ENCODE measurements at regions not wholly inside any gene's neighbourhood (a gene's known extent, or its start where the extent isn't known, plus 50 kb on each side); places are given as distances from the start of the nearest gene placed in this dataset.

DNA sequence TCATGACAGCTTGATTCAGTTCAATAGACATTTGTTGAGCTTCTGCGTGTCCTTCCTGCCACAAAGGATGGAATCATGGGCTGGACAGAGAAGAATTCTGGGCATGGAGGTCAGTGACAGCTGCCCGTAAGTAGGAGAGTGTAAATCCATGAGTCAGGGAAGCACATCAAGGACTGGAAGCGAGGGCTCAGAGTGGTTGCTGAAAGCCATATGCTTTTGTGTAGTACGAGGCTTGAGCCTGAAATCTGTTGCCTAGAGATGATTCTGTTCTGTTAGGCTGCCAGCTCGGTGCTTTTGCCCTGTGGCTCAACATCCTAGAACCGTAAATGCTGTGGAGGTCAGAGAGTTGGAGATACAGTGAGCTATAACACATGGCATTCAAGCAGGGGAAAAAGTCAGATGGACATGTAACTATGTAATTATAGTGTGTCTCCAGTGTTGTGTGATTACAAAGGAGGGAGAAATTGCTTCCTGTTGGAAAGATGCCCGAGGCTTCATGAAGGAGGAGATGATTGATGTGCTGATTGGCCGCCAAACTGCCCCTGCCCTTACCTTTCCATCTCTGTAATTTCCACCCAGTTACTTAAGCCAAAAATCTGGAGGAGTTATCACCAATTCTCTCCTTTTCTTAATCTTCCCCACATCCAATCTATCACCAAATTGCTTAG is 92.8 kb upstream of the CACNA1E start:
- peak; percentile 4 for DNase-seq

DNA sequence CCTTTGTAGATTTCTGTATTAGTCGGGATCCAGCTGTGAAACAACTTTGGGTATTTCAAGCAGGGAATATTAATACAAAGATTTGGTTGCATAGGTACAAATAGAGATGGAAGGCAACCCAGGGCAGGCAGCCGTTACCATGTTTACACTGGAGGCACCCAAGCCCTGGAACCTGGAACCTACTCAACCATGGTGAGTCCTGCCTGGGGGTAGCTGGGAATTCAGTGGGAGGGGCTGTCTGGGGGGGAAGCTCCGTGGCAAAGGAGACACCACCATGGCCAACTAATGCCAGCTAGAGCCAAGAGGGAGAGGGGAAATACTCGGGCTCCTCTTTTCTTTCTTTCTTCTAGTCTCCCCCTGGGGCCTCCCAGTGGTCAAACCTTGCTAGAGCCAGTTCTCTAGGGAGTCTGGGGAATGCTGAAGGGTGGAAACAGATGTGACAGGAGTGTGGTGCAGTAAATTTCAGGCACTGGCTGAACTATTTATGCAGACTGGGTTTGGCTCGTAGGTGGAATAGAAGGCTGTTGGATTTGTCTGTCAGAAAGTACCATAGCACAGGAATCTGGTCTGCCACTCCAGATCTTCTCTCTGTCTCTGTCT is 91.9 kb upstream of the CACNA1E start:
- DNase-seq, result no peak

DNA sequence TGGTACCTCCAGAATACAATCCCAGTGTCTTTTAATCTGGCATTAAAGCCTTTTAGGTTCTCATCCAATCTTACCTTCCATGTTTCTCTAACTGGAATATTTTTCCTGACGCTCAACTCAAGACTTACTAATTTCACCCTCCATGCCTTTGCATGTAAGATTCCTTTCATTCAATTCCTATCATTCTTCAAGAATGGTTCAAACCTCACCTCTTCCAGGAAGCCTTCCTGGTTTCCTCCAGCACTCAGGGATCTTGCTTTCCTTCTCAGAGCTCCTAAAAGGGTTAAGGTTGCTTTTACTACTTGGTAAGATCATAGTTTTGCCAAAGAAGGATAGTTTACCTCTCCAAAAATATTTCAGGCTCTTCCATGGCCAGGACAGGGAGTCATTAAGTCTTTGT is 91.2 kb upstream of the CACNA1E start:
- no peak for DNase-seq

DNA sequence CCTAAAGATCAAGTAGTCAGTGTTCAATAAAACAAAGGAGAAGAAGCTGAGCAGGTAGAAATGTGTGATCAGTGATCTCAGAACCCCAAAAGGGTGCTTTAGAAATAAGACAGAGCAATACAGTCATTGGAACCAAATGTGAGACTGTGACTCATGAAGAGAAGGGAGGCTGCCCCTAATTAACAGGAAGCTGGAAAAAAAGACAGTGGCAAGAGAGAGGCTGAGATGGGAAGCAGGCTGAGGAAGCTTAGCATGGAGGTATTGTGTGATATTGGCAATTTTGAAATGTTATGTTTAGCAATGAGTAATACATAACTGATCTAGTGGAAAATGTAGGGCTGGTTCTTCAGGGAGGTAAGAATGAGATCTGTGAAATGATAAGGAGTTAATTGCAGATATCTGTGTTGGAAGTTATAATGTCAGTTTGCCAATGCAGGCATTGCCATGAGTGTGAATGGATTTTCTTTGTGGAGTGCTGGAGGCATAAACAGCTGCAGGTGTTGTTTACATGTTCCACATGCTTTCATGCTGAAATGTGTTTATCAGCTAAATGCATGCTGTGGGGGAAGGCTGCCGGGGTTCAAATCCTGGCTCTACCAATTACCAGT is 90.6 kb upstream of the CACNA1E start:
- DNase-seq, result no peak

DNA sequence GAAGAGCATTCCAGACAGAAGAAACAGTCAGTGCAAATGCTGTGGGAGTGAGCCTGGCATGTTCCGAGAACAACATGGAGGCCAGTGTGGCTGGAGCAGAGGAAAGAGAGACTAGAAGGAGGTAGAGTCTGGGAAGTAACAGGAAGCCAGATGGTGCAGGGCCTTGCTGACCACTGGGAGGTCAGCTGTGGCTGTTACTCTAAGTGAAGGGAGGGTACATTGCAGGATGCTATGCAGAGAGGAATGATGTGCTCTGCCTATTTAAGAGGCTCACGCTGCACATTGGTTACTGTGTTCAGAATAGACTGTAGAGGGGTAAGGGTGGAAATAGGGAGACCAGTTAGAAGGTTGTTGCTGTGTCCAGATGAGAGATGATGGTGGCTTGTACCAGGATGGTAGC is 88.6 kb upstream of the CACNA1E start:
- no peak for DNase-seq

DNA sequence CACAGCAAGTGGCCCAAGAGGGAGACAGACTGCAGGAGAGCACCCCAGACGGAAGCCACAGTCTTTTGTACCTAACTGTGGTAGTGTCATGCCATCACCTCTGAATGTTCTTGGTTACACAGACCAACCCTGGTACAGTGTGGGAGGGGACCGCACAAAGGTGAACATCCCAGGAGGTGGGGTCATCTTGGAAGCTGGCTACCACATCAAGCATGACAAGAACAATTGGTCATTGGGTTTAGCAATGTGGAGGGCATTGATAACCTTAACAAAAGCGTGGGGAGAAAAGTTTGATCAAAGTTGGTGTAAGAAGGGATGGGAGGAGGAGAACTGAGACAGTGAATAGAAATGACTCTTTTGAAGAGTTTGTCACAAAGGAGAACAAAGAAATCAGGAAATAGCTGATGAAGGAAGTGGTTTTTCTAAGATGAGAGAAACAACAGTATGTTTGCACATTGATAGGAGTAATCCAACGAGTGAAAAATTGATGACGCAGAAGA is 87.1 kb upstream of the CACNA1E start:
- no peak for DNase-seq

DNA sequence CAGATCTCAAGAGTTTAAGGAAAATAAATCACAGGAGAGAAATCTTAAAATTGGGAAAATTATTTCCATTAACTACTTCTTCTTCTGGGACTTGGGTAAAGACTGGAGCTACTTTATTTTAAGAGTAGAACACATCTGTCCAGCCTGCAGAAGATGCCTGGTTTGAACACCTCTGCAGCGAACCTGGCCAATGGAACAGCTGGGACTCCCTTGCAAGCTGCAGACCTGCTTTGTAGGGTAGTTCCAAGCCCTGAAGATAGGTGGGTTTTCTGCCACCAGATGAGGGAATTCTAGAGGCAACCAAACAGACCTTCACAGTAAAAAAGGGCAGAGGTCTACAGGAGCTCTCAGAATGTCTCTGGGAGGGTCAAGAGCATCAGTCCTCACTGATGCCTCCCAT is 86.5 kb upstream of the CACNA1E start:
- no peak for DNase-seq

DNA sequence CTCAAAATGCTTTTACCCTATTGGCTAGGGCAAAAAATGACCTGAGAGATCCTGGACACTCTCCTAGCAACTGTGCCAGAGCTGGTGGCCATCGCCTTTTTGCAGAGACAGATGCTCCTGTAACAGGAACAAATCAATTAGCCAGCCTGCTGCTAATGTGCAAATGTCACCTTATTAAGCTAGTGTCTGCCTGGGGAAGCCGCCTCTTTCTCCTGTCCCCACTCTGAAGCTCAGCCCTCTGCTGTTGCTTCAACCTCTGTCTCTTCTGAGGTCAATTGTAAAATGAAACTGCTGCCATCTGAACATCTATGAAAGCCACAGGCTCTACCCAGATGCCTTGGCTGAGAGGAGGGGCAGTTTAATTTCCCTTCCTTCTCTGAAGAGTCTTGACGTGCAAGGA is 85.5 kb upstream of the CACNA1E start:
- DNase-seq, result no peak

DNA sequence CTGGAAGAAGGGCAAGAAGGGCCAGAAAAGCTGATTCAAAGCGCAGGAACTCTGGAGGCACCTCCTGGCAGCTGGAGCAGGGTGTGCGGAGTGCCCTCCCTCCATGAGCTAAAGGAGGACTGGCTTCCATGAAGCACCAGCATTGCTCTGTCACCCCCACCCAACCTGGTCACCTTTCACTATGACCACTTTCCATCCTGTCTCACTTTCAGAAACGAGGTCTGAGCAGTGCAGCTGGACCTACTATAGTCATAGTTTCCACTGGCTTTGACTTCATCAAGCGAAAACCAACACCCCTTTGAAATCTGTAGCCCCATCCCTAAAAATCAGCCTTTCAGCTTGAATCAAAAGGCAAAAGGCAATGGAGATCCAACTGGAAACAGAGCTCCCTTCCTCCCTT is 84.8 kb upstream of the CACNA1E start:
- no peak for DNase-seq

DNA sequence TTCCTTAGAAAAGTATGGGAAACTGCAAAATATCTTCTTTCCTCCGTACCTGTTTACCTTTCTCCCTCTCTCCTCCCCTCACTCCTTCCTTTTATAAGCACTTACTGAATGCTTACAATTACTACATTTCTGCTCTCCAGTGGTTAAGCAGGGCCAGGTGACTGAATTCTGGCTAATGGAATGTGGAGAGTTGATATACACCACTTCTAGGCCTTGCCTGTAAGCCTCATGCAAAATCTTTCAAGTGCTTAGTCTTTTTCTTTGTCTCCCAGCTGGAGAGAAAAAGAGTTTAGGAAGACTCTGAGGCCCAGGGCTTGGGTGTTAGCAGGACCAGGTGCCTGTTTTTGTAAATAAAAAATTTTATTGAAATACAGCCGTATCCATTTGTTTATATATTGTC is 77.7 kb upstream of the CACNA1E start:
- DNase-seq, result no peak

DNA sequence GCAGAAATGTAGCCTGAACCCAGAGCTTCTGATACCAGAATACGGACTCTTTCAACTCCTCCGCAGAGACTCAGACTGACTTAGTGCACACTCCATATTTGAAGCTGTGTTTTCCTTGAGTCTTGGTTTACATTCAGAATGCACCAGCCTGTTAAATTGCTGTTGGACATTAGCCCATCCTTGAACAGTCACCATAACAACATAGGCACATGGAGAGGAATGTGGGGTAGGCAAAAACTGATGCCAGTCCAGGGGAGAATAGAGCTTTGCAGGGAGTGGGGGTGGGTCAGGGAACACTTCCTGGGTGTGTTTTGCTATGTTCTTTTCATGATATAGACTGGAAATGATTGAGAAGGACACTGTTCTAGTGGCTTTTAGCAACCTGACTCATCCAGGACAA is 76.3 kb upstream of the CACNA1E start:
- no peak for DNase-seq

DNA sequence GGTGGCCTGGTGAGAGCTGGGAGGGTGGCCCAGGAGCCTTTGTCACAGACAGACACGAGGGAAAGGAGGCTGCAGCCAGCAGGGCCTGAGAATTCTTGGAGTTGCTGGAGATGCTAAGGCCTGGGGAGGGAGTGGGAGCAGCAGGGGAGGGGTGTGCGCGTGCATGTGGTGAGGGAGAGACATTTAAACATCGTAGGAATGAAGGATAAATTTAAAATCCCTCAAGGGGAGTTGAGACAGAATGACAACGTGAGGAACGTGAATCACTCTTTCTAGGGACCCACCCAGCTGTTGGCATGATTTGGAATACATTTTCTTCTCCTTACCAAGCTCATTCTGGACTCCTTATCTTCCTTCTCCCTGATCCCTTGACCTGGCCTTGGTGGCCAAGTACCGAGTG is 73.3 kb upstream of the CACNA1E start:
- DNase-seq, result no peak

DNA sequence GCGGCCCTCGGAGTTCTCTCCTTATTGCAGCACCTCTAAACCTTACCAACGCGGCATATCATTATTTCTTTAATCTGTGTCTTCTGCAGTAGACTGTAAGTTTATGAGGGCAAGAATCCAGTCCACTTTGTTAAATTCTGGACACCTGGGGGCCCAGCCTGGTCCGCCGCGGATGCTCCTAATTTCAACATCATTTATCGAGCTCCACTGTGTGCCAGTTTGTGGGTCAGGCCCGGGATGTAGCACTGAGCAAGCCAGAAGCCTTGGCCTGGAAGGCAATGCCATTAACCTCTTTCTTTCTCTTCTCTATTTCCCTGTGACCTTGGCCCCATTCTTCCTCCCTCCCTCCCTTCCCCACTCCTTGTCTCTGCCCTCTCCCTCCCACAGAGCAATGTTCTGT is 70.6 kb upstream of the CACNA1E start:
- no peak for DNase-seq

DNA sequence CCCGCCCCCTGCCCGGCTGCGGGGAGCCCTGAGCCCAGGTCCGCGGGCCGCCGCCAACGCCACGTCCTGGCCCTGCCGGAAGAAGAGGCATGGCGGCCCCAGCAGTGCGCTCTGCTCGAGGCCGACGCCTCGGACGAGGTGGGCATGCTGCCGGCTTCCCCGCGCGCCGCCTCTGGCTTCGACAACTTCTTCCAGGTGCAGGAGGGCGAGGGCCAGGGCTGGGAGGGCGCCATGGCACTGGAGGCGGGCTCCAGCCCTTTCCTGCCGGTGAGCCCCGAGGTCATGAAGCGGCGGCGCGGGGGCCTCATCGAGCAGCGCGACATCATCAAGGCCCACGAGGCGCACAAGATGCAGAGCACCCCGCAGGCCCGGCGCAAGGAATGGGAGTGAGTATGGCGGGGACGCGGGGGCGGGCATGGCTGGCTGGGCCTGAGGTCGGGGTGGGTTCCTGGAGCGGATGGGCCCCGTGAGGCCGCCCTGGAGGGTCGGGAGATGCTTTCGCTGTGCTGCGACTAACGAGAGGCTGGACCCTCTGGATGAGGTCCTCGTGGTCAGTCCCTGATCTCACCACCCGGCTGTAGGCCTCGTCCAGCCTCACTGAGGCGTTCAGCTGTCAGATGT is 70.0 kb upstream of the CACNA1E start:
- no peak for DNase-seq

DNA sequence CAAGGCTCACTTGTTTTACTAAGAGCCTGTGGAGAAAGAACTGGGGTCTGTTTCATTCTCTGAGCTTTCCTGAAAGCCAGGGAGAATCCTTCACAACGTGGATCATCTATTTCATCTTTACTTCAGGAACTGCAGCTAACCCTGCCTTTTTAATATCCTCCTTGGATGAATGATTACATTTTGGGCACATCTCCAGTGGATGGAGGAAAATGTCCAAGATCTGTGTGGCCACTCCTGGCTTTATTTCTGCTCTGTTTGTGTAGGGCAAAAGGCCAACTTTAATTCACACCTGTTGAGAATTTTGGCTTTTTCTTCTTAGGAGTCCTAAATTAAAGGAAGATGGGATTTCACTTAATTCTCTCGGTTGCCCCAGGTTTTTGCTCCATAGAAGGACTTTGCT is 69.5 kb upstream of the CACNA1E start:
- DNase-seq, result no peak

DNA sequence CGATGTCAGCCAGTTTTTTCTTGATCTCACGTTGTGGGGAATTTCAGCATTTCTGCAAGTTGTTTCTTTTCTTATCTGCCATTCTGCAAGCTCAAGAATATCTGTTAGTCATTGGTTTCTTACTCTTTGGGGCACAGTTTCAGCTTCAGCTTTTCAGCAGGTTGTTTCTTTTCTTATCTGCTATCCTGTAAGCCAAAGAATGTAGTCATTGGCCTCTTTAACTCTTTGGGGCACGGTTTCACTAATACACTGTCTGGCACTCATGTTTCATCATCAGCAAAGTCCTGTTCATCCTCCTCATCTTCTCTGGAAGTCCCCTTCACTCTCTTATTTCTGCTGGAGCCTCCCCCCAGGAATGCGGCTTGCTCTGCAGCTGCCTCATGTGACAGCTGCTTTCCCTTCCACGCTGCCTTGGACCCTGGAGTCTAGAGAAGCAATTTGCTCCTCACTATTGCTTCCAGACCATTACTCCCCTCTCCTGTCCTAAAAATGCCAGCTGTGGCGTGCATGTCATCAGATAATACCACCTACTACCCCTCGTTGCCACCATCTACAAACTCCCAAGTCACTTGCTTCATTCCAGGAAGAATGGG is 67.0 kb upstream of the CACNA1E start:
- peak; percentile 16 for DNase-seq

DNA sequence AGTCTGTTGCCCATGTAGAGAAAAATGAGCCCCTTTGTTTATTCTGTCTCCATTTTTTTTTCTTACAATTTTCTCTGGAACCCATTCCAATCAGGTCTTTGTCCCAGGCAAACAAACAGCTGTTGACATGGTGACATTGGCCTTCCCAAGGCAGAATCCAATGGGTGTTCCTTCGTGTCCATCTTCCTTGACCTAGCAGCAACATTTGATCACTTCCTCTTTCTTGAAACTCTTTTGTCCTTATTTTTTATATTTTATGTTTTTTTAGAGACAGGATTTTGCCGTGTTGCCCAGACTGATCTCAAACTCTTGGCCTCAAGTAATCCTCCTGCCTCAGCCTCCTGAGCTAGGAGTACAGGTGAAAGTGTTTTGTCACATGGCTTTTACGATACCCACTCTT is 65.4 kb upstream of the CACNA1E start:
- no peak for DNase-seq

DNA sequence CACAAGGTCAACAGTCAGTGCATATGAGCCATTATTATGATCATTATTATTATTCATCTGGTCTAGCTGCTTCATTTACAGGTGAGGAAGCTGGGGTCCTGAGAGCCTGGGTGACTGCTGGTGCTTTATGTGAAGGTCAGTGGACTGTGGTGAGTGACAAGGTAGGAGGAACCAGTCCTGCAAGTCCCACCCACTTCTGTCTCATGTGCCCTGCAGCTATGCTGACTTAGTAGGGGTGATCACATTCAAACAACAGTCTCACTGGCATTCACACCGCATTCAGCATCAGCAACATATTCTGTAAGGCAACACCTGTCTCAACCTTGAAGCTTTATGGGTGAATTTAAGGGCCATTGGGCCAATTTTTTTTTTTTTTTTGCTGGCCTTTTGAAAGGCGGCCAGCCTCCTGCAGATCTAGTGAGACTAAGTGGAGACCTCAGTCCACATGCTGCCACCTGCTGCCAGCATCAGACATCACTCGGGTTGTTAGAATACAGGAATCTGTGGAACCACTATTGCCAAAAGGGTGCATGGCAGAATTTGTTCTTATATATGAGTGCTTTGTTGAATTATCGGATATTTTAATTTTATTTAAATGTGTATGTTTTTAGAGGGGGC is 59.9 kb upstream of the CACNA1E start:
- DNase-seq, result peak; percentile 4

DNA sequence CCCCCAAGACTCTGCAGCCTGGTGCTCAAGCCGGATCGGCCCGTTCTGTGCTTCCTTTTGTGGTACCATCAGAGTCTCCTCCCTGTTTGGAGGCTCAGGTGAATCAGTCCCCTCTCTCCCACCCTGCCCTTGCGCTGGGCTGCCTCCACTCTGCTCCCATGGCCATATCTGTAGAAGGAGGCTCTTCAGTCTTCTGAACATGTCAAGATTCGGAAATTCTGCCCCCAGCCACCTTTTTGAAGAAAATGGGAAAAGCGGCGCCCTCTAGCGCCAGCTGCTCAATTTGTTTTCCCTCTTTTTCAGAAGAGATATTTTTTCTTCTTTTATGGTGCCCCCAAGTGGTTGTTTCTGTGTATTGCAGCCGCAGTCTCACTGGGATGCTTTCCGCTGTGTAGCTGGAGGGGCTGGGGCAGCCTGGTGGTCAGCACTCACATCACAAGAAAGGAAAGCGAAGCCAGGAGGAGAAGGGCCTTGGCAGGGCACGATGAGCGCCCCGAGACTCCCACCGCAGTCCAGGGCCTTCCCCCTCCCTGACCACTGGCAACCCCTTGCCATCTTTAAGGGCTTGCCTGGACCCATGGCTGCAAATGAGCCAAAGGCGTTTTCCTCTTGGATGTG is 58.4 kb upstream of the CACNA1E start:
- peak; percentile 69 for DNase-seq

DNA sequence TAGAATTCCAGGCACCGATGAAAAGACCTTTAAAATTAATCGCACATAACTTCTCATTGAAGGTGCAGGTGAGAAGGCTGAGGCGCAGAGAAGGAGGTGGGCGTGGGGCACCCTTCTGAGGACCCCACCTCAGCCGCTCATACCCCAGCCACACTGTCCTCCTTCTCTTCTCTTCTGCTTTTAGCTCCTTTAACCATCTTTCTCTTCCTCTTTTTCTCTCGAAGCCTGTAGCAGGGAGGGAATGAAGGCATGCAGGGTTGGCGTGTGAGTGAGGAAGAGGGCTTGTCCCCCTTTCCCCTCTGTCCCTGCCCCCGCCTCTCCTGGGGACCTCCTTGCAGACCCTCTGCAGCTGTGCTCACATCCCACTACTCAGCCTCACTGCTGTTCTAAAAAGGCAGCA is 57.8 kb upstream of the CACNA1E start:
- DNase-seq, result no peak

DNA sequence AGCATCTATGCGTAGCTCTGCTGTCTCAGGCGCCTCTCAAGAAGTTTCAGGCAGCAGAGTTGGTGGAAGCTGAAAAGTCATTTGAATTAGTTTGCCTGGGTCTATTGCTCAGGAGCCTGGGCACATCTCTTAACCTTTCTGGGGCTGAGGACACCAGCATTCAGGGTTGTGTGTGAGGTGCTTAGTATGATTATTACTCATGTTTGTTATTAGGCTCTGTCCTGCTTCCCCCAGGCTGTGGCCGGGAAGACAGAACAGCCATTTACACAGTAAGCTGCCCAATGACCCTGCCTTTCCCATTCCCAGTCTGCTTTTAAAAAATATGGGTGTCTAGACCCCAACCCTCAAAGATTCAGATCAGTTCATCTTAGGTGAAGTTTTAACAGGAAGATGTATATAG is 53.9 kb upstream of the CACNA1E start:
- DNase-seq, result no peak

All from muscle of arm (tissue), 1 donor.